ENCODE measurements at regions not wholly inside any gene's neighbourhood (a gene's known extent, or its start where the extent isn't known, plus 50 kb on each side); places are given as distances from the start of the nearest gene placed in this dataset.

GRCh38 chr4:179116011-179116410, 1673.8 kb upstream of the AGA start:
- no peaks in the 10 kb centered on the region for H3K36me3 Mint-ChIP-seq (ENCODE audit: insufficient read depth, unreplicated experiment)
- no peaks in the 10 kb centered on the region for H3K9me3 ChIP-seq
- H3K36me3 ChIP-seq (ENCODE audit: control insufficient read depth, insufficient read depth, low read length) = no peaks in the 10 kb centered on the region
- no peak overlapping the region for H3K27ac Mint-ChIP-seq (ENCODE audit: unreplicated experiment)
- POLR2A ChIA-PET = no interaction called here
- no peaks in the 10 kb centered on the region for H3K4me1 Mint-ChIP-seq (ENCODE audit: low read depth, unreplicated experiment)
- intact Hi-C loops (cut with micrococcal nuclease; ENCODE audit: unreplicated experiment) = no loop called here
- no TSS peak for BruUV-seq (replicated peaks)
- no peaks in the 10 kb centered on the region for H3K9me3 Mint-ChIP-seq (ENCODE audit: unreplicated experiment)
- no peaks in the 10 kb centered on the region for H3K4me1 ChIP-seq
- no peaks in the 10 kb centered on the region for H3K27me3 ChIP-seq (replicated peaks; ENCODE audit: control insufficient read depth, insufficient read depth, low read length)
- no peak for TF ChIP-seq CTCF (IDR thresholded peaks at IDR 0.05; ENCODE audit: insufficient read depth in 1 of 2, low read depth in 1 of 2, low read length in 1 of 2, severe bottlenecking in 1 of 2, unreplicated experiment in 1 of 2)
- DNase-seq = no peak
- CTCF ChIA-PET = no interaction called here
- no peak overlapping the region for H3K4me3 Mint-ChIP-seq (ENCODE audit: unreplicated experiment)
- no peak overlapping the region for H3K4me3 ChIP-seq (ENCODE audit: low read depth, low read length)
- H3K27me3 Mint-ChIP-seq (ENCODE audit: insufficient read depth, unreplicated experiment) = no peaks in the 10 kb centered on the region

GRCh38 chr4:179116581-179116980, 1674.3 kb upstream of the AGA start:
- ChIA-PET CTCF (no interaction called here), POLR2A (no interaction called here)
- no peaks in the 10 kb centered on the region for H3K36me3 ChIP-seq (ENCODE audit: control insufficient read depth, insufficient read depth, low read length)
- no peak overlapping the region for H3K4me3 ChIP-seq (ENCODE audit: low read depth, low read length)
- no peaks in the 10 kb centered on the region for H3K4me1 Mint-ChIP-seq (ENCODE audit: low read depth, unreplicated experiment)
- no peaks in the 10 kb centered on the region for H3K4me1 ChIP-seq
- no peaks in the 10 kb centered on the region for H3K27me3 Mint-ChIP-seq (ENCODE audit: insufficient read depth, unreplicated experiment)
- no peaks in the 10 kb centered on the region for H3K9me3 Mint-ChIP-seq (ENCODE audit: unreplicated experiment)
- no peak for DNase-seq
- no peak overlapping the region for H3K27ac Mint-ChIP-seq (ENCODE audit: unreplicated experiment)
- H3K27me3 ChIP-seq (replicated peaks; ENCODE audit: control insufficient read depth, insufficient read depth, low read length) = no peaks in the 10 kb centered on the region
- no peak for TF ChIP-seq CTCF (IDR thresholded peaks at IDR 0.05; ENCODE audit: insufficient read depth in 1 of 2, low read depth in 1 of 2, low read length in 1 of 2, severe bottlenecking in 1 of 2, unreplicated experiment in 1 of 2)
- BruUV-seq (replicated peaks) = no TSS peak
- H3K9me3 ChIP-seq = no peaks in the 10 kb centered on the region
- intact Hi-C loops (cut with micrococcal nuclease; ENCODE audit: unreplicated experiment) = no loop called here
- no peak overlapping the region for H3K4me3 Mint-ChIP-seq (ENCODE audit: unreplicated experiment)
- H3K36me3 Mint-ChIP-seq (ENCODE audit: insufficient read depth, unreplicated experiment) = no peaks in the 10 kb centered on the region

GRCh38 chr4:179123084-179123483, 1680.8 kb upstream of the AGA start:
- H3K4me3 Mint-ChIP-seq (ENCODE audit: unreplicated experiment) = no peak overlapping the region
- Histone ChIP-seq H3K4me3 (ENCODE audit: low read depth, low read length) (no peak overlapping the region), H3K27me3 (replicated peaks; ENCODE audit: control insufficient read depth, insufficient read depth, low read length) (no peaks in the 10 kb centered on the region), H3K4me1 (no peaks in the 10 kb centered on the region), H3K36me3 (ENCODE audit: control insufficient read depth, insufficient read depth, low read length) (no peaks in the 10 kb centered on the region), H3K9me3 (no peaks in the 10 kb centered on the region)
- DNase-seq = no peak
- ChIA-PET POLR2A (no interaction called here), CTCF (no interaction called here)
- BruUV-seq (replicated peaks) = no TSS peak
- no peak overlapping the region for H3K27ac Mint-ChIP-seq (ENCODE audit: unreplicated experiment)
- H3K36me3 Mint-ChIP-seq (ENCODE audit: insufficient read depth, unreplicated experiment) = no peaks in the 10 kb centered on the region
- intact Hi-C loops (cut with micrococcal nuclease; ENCODE audit: unreplicated experiment) = no loop called here
- H3K9me3 Mint-ChIP-seq (ENCODE audit: unreplicated experiment) = no peaks in the 10 kb centered on the region
- no peak for TF ChIP-seq CTCF (IDR thresholded peaks at IDR 0.05; ENCODE audit: insufficient read depth in 1 of 2, low read depth in 1 of 2, low read length in 1 of 2, severe bottlenecking in 1 of 2, unreplicated experiment in 1 of 2)
- no peaks in the 10 kb centered on the region for H3K4me1 Mint-ChIP-seq (ENCODE audit: low read depth, unreplicated experiment)
- H3K27me3 Mint-ChIP-seq (ENCODE audit: insufficient read depth, unreplicated experiment) = no peaks in the 10 kb centered on the region

Data from Caco-2 (cell line).